PFSK-1 (cell line): ENCODE measurements at regions not wholly inside any gene's neighbourhood (a gene's known extent, or its start where the extent isn't known, plus 50 kb on each side); places are given as distances from the start of the nearest gene placed in this dataset.

Experiments used
- FOXP2 ChIP-seq: optimal IDR thresholded peaks from 2 replicates; pipeline ENCODE3; 2011; ENCODE audit warnings: borderline replicate concordance, control low read depth, inconsistent platforms; ENCODE audit not compliant: insufficient read depth; ENCODE audit errors: extremely low read length, extremely low read depth
- POLR2AphosphoS5 ChIP-seq: IDR thresholded peaks from 2 replicates; pipeline ENCODE4 v1.6.1; 2012; ENCODE audit warnings: low read depth, mild to moderate bottlenecking, control low read depth, low read length, moderate library complexity
- SIN3A ChIP-seq: IDR thresholded peaks from 2 replicates; pipeline ENCODE4 v1.6.1; 2012; ENCODE audit warnings: mild to moderate bottlenecking, low read length, moderate library complexity, borderline replicate concordance; ENCODE audit not compliant: insufficient read depth
- TAF1 ChIP-seq: IDR thresholded peaks from 2 replicates; pipeline ENCODE4 v1.6.1; 2012; ENCODE audit warnings: low read length, control low read depth, borderline replicate concordance; ENCODE audit not compliant: insufficient read depth
- TF ChIP-seq, protein P1 (sequence below), 2 experiments: IDR thresholded peaks; 2 replicates each; pipeline versions ENCODE4 v1.6.1 to v1.8.0; 2011 to 2012; ENCODE audit warnings: low read depth in 2 of 2, low read length in 2 of 2, control low read depth in 1 of 2, inconsistent platforms in 1 of 2, mild to moderate bottlenecking in 1 of 2, moderate library complexity in 1 of 2; ENCODE audit not compliant: insufficient read depth in 1 of 2

DNA sequence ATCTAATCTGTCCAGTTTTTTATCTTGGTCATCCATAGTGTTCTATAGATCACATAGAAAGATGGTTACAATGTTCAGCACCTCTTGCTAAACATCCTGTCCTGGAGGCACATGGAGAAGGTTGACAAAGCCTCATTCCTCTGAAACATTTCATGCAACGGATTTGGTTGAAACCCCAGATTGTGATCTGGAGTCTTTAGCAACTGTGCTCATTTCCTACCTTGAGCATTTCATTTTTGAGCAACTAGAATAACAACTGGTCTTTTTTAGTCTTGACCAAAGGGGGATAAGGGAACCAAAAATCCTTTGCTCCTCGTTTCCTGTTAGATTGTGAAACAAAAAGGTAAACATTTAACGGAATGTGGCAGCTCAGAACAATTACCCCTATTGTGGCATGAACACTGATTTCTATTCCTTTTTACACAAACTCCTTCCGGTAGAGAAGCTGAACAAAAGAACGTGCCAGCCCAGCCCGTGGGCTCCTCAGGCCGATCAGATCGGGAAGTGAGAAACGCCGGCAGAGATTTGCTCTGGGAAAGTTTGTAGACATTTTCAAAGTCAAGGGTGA, 94.7 kb upstream of the ERRFI1 start:
- TF ChIP-seq, protein P1, sequence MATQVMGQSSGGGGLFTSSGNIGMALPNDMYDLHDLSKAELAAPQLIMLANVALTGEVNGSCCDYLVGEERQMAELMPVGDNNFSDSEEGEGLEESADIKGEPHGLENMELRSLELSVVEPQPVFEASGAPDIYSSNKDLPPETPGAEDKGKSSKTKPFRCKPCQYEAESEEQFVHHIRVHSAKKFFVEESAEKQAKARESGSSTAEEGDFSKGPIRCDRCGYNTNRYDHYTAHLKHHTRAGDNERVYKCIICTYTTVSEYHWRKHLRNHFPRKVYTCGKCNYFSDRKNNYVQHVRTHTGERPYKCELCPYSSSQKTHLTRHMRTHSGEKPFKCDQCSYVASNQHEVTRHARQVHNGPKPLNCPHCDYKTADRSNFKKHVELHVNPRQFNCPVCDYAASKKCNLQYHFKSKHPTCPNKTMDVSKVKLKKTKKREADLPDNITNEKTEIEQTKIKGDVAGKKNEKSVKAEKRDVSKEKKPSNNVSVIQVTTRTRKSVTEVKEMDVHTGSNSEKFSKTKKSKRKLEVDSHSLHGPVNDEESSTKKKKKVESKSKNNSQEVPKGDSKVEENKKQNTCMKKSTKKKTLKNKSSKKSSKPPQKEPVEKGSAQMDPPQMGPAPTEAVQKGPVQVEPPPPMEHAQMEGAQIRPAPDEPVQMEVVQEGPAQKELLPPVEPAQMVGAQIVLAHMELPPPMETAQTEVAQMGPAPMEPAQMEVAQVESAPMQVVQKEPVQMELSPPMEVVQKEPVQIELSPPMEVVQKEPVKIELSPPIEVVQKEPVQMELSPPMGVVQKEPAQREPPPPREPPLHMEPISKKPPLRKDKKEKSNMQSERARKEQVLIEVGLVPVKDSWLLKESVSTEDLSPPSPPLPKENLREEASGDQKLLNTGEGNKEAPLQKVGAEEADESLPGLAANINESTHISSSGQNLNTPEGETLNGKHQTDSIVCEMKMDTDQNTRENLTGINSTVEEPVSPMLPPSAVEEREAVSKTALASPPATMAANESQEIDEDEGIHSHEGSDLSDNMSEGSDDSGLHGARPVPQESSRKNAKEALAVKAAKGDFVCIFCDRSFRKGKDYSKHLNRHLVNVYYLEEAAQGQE (IDR thresholded peaks at IDR 0.05; ENCODE audit: insufficient read depth in 1 of 2, low read depth in 2 of 2, low read length in 2 of 2), result no peak
- peak; percentile 8; the same call in 1 of the 2 replicates for TF ChIP-seq SIN3A

DNA sequence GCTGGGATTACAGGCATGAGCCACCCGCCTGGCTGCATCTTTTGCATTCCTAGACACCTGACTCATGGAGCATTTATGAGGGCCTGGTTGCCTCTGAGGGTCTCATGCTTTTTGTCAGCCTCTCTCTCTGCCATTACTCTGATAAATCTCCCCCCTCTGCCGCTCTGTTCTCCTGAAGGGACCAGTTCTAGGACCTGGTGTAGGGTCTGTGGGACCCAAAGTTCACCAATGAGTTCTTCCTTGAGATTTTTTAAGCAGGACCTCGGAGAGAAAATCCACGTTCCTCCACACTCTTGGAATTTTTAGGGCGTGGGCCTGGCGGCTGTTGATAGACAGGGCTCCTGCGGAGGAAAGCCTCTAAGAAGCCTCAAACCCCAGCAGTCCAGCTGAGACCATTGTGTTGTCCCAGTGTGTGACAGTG, 91.9 kb upstream of the ERRFI1 start:
- TF ChIP-seq, protein P1 (IDR thresholded peaks at IDR 0.05; ENCODE audit: insufficient read depth in 1 of 2, low read depth in 2 of 2, low read length in 2 of 2), result no peak
- no peak for TF ChIP-seq TAF1
- TF ChIP-seq POLR2AphosphoS5, result no peak
- TF ChIP-seq SIN3A, result no peak
- TF ChIP-seq FOXP2, result no peak

DNA sequence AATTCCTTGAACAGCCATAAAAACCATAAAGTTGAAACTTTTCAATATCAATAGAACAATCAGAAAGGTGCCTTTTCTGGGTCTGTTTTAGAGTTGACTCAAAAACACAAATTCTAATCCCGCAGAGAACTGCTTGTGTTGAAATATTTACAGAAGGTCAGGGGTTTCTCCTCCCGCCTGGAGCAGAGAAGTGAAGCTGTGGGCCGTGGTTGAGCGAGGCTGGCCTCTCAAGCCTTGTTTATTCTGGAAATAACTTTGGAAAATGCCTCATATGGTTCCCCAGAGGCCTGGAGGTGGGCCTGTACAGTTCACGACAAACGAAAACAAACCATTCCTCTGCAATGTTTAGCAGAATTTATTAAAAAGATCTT, 90.8 kb upstream of the ERRFI1 start:
- no peak for TF ChIP-seq SIN3A
- no peak for TF ChIP-seq FOXP2
- TF ChIP-seq TAF1, result no peak
- TF ChIP-seq POLR2AphosphoS5, result no peak
- TF ChIP-seq, protein P1 (IDR thresholded peaks at IDR 0.05; ENCODE audit: insufficient read depth in 1 of 2, low read depth in 2 of 2, low read length in 2 of 2), result no peak

DNA sequence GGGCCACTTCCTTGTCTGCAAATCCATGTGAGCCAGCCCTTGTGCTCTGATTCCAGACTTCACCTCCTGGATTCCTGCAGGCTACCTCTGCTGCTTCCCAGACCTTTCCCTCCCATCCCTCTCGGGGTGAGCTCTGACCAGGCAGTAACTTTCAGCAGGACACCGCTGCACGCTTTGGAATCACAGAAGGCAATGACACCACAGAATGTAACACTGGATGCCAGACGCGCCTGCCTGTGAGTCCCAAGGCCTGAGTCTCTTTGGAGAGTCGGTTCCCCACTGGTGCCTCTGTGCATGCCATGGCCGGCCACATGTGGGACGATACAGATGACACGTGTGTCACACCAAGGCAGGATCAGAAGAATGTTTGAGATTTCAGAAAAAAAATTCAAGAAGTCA, 89.7 kb upstream of the ERRFI1 start:
- TF ChIP-seq SIN3A (no peak), POLR2AphosphoS5 (no peak)
- TF ChIP-seq, protein P1 (IDR thresholded peaks at IDR 0.05; ENCODE audit: insufficient read depth in 1 of 2, low read depth in 2 of 2, low read length in 2 of 2), result no peak

DNA sequence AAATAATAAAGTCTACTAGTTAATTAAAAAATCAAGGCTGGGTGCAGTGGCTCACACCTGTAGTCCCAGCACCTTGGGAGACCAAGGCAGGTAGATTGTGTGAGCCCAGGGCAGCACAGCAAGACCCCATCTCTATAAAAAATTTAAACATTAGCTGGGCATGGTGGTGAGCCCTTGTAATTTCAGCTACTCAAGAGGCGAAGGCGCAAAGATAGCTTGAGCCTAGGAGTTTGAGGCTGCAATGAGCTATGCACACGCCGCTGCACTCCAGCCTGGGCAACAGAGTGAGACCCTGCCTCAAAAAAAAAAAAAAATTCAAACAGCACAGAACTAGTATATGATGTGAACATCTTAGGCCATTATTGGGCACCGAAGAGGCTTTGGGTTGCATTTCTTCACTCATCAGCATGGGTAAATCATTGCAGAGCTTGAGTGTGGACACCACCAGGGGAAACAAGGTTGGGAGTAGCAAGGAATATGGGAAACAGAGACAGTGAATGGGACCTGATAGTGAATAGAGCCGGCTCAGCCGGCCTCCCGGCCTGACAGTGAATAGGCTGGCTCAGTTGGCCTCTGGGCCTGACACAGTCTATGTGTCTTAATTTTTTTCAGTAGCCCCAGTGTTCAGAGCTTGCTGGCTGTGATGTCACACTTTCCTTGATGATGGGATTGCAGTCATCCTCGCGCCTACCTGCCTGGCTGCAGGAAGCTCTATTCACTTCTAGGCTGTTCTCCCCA, 89.1 kb upstream of the ERRFI1 start:
- no peak for TF ChIP-seq SIN3A
- TF ChIP-seq, protein P1 (IDR thresholded peaks at IDR 0.05; ENCODE audit: insufficient read depth in 1 of 2, low read depth in 2 of 2, low read length in 2 of 2), result no peak
- no peak for TF ChIP-seq TAF1
- no peak for TF ChIP-seq POLR2AphosphoS5
- TF ChIP-seq FOXP2, result no peak
